ENCODE measurements at regions not wholly inside any gene's neighbourhood (a gene's known extent, or its start where the extent isn't known, plus 50 kb on each side); places are given as distances from the start of the nearest gene placed in this dataset.

GRCh38 chr3:81395739-81396513, 365.5 kb downstream of the GBE1 start:
- Histone ChIP-seq H3K9me3 (no peaks in the 10 kb centered on the region), H3K27me3 (no peaks in the 10 kb centered on the region), H3K4me3 (no peak overlapping the region), H3K36me3 (no peaks in the 10 kb centered on the region), H3K27ac (no peak overlapping the region), H3K4me1 (no peaks in the 10 kb centered on the region)
- intact Hi-C loops (cut with DNase I; ENCODE audit: low total_unique reads) = no loop called here
- TF ChIP-seq EP300 (IDR thresholded peaks at IDR 0.05; ENCODE audit: low read depth) (no peak), CTCF (IDR thresholded peaks at IDR 0.05) (no peak), POLR2A (IDR thresholded peaks at IDR 0.05) (no peak), POLR2AphosphoS5 (IDR thresholded peaks at IDR 0.05) (no peak)
- DNase-seq = no peak
- WGBS, 2 donors (ENCODE audit: low coverage in 1 of 2) = 77 to 86% methylated on average over 5 to 7 of the region's 7 CpGs
- in situ Hi-C loops (cut with MboI; ENCODE audit: low pct_ligation_motif_present in 1 of 4, low pct_unique_long_range_greater_than_20kb in 1 of 4, low sequenced_read_pairs in 3 of 4) = no loop called here

DNA sequence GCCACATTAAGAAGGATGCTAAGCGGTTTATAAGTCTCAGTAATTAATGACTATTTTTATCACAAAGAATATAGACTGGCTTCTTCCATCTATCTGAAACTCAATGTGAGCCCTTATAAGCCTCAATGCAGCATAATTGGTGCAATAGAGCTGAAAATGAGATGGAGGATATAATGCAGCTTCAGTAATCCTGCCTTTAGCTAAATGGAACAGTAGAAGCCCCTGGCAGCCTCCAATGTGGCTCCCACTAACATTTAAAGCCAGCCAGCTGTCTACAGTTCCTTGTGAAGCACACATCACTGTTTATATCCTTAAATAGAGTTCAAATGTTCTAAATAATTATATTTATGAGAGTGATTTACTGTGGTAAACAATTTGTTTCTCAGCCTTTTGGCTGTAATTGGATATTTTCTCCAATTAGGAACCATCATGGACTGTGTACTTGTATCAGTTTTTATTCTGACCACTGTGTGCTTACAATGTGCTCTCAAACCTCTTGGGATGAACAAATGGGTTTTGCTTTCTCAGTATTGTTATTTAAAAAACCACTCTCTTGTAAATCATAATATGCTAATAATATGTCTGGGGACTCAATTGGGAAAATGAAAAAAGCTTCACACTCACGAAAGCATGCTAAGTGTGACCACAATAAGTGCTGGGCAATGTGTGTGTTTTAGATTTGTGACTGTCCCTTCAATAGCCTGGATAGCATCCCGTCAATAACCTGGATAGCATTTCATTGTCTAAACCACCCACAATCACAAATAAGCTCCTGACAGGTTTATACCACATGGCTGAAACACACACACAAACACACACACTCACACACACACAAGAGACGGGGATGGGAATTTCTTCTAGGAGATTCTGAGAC, 366.6 kb downstream of the GBE1 start:
- Histone ChIP-seq H3K36me3 (no peaks in the 10 kb centered on the region), H3K27me3 (no peaks in the 10 kb centered on the region), H3K27ac (no peak overlapping the region), H3K9me3 (no peaks in the 10 kb centered on the region), H3K4me3 (no peak overlapping the region), H3K4me1 (no peaks in the 10 kb centered on the region)
- TF ChIP-seq CTCF (IDR thresholded peaks at IDR 0.05) = no peak
- TF ChIP-seq EP300 (IDR thresholded peaks at IDR 0.05; ENCODE audit: low read depth) = no peak
- no peak for TF ChIP-seq POLR2A (IDR thresholded peaks at IDR 0.05)
- TF ChIP-seq POLR2AphosphoS5 (IDR thresholded peaks at IDR 0.05) = no peak
- in situ Hi-C loops (cut with MboI; ENCODE audit: low pct_ligation_motif_present in 1 of 4, low pct_unique_long_range_greater_than_20kb in 1 of 4, low sequenced_read_pairs in 3 of 4) (no loop called here), intact Hi-C loops (cut with DNase I; ENCODE audit: low total_unique reads) (no loop called here)
- DNase-seq = no peak
- WGBS, 2 donors (ENCODE audit: low coverage in 1 of 2) = 57 to 78% methylated on average over 1 to 4 of the region's 4 CpGs

GRCh38 chr3:81393251-81393650, 368.2 kb downstream of the GBE1 start:
- TF ChIP-seq POLR2A (IDR thresholded peaks at IDR 0.05) (no peak), CTCF (IDR thresholded peaks at IDR 0.05) (no peak), POLR2AphosphoS5 (IDR thresholded peaks at IDR 0.05) (no peak), EP300 (IDR thresholded peaks at IDR 0.05; ENCODE audit: low read depth) (no peak)
- WGBS, 2 donors (ENCODE audit: low coverage in 1 of 2) = 33% methylated on average over 1 of the region's 1 CpG; no CpG with 5 or more reads in 1 of the 2 donors

GRCh38 chr3:81390796-81391195, 370.6 kb downstream of the GBE1 start:
- H3K9me3 ChIP-seq = no peaks in the 10 kb centered on the region
- no peak for TF ChIP-seq CTCF (IDR thresholded peaks at IDR 0.05)
- TF ChIP-seq POLR2A (IDR thresholded peaks at IDR 0.05) = no peak
- no peak for TF ChIP-seq POLR2AphosphoS5 (IDR thresholded peaks at IDR 0.05)
- no peak for TF ChIP-seq EP300 (IDR thresholded peaks at IDR 0.05; ENCODE audit: low read depth)
- no peak overlapping the region for H3K27ac ChIP-seq
- no peak for DNase-seq
- H3K36me3 ChIP-seq = no peaks in the 10 kb centered on the region
- no peaks in the 10 kb centered on the region for H3K4me1 ChIP-seq
- in situ Hi-C loops (cut with MboI; ENCODE audit: low pct_ligation_motif_present in 1 of 4, low pct_unique_long_range_greater_than_20kb in 1 of 4, low sequenced_read_pairs in 3 of 4) (no loop called here), intact Hi-C loops (cut with DNase I; ENCODE audit: low total_unique reads) (no loop called here)
- H3K4me3 ChIP-seq = no peak overlapping the region
- no peaks in the 10 kb centered on the region for H3K27me3 ChIP-seq

More at GRCh38 chr3:81393251-81393650, 368.2 kb downstream of the GBE1 start:
- in situ Hi-C loops (cut with MboI; ENCODE audit: low pct_ligation_motif_present in 1 of 4, low pct_unique_long_range_greater_than_20kb in 1 of 4, low sequenced_read_pairs in 3 of 4) (no loop called here), intact Hi-C loops (cut with DNase I; ENCODE audit: low total_unique reads) (no loop called here)
- Histone ChIP-seq H3K27ac (no peak overlapping the region), H3K4me1 (no peaks in the 10 kb centered on the region), H3K36me3 (no peaks in the 10 kb centered on the region), H3K27me3 (no peaks in the 10 kb centered on the region), H3K4me3 (no peak overlapping the region), H3K9me3 (no peaks in the 10 kb centered on the region)
- no peak for DNase-seq
